H9 (cell line): ENCODE measurements at regions not wholly inside any gene's neighbourhood (a gene's known extent, or its start where the extent isn't known, plus 50 kb on each side); places are given as distances from the start of the nearest gene placed in this dataset.

Experiments used
- DNase-seq: peaks from one replicate; pipeline ENCODE4 v3.0.0-alpha.2; 2017
- H2AFZ ChIP-seq: one replicate; pipeline ENCODE4 v1.6.1; 2013; ENCODE audit warnings: mild to moderate bottlenecking, low read length, control low read depth, moderate library complexity
- H2AK5ac ChIP-seq: 2 replicates; pipeline ENCODE4 v1.6.1; 2013; ENCODE audit warnings: low read length, control low read depth, mixed read lengths; ENCODE audit not compliant: insufficient read length
- H2BK120ac ChIP-seq: one replicate; pipeline ENCODE4 v1.6.1; 2013; ENCODE audit warnings: low read depth, mild to moderate bottlenecking, low read length, control low read depth, inconsistent platforms; ENCODE audit not compliant: poor library complexity, severe bottlenecking
- H2BK12ac ChIP-seq: 2 replicates; pipeline ENCODE4 v1.6.1; 2013; ENCODE audit warnings: low read length, control low read depth, mixed read lengths, low read depth; ENCODE audit not compliant: insufficient read length
- H2BK15ac ChIP-seq: 2 replicates; pipeline ENCODE4 v1.6.1; 2013; ENCODE audit warnings: low read depth, low read length, control low read depth
- H2BK20ac ChIP-seq: one replicate; pipeline ENCODE4 v1.6.1; 2013; ENCODE audit warnings: low read depth, mild to moderate bottlenecking, low read length, control low read depth, inconsistent platforms; ENCODE audit not compliant: poor library complexity, severe bottlenecking
- H2BK5ac ChIP-seq: 2 replicates; pipeline ENCODE4 v1.6.1; 2013; ENCODE audit warnings: low read length, control low read depth, mixed read lengths; ENCODE audit not compliant: insufficient read length
- H3K14ac ChIP-seq: 2 replicates; pipeline ENCODE4 v1.6.1; 2013; ENCODE audit warnings: low read length, control low read depth; ENCODE audit not compliant: insufficient read depth
- H3K18ac ChIP-seq: 2 replicates; pipeline ENCODE4 v1.6.1; 2013; ENCODE audit warnings: low read depth, mild to moderate bottlenecking, mixed read lengths, low read length, control low read depth; ENCODE audit not compliant: insufficient read length
- H3K23ac ChIP-seq: 2 replicates; pipeline ENCODE4 v1.6.1; 2013; ENCODE audit warnings: low read length, control low read depth, mixed read lengths, low read depth; ENCODE audit not compliant: insufficient read length
- H3K23me2 ChIP-seq: 2 replicates; pipeline ENCODE4 v1.6.1; 2013; ENCODE audit warnings: low read depth, mild to moderate bottlenecking, mixed read lengths, low read length, control low read depth; ENCODE audit not compliant: insufficient read length, poor library complexity, severe bottlenecking
- H3K27ac ChIP-seq: 2 replicates; pipeline ENCODE4 v1.5.1; 2013; ENCODE audit warnings: low read length, control low read depth, mixed read lengths, low read depth; ENCODE audit not compliant: insufficient read length
- H3K27me3 ChIP-seq: 2 replicates; pipeline ENCODE4 v1.6.1; 2013; ENCODE audit warnings: low read length, control low read depth, inconsistent platforms; ENCODE audit not compliant: insufficient read depth
- H3K4ac ChIP-seq: 2 replicates; pipeline ENCODE4 v1.6.1; 2013; ENCODE audit warnings: low read depth, mild to moderate bottlenecking, control low read depth, inconsistent platforms, low read length, moderate library complexity
- H3K4me1 ChIP-seq: 2 replicates; pipeline ENCODE4 v1.6.1; 2013; ENCODE audit warnings: low read length, control low read depth, inconsistent platforms; ENCODE audit not compliant: insufficient read depth
- H3K4me2 ChIP-seq: 2 replicates; pipeline ENCODE4 v1.6.1; 2013; ENCODE audit warnings: low read length, control low read depth, mixed read lengths; ENCODE audit not compliant: insufficient read length, insufficient read depth
- H3K56ac ChIP-seq: 2 replicates; pipeline ENCODE4 v1.6.1; 2013; ENCODE audit warnings: low read depth, mild to moderate bottlenecking, mixed read lengths, low read length, control low read depth; ENCODE audit not compliant: insufficient read length
- H3K79me1 ChIP-seq: 2 replicates; pipeline ENCODE4 v1.6.1; 2013; ENCODE audit warnings: low read depth, mild to moderate bottlenecking, moderate library complexity, low read length, control low read depth, inconsistent platforms; ENCODE audit not compliant: insufficient read depth, poor library complexity, severe bottlenecking
- H3K79me2 ChIP-seq: 2 replicates; pipeline ENCODE4 v1.6.1; 2013; ENCODE audit warnings: low read length, control low read depth, inconsistent platforms; ENCODE audit not compliant: insufficient read depth
- H3K9ac ChIP-seq: 2 replicates; pipeline ENCODE4 v1.6.1; 2013; ENCODE audit warnings: low read length, control low read depth, mixed read lengths; ENCODE audit not compliant: insufficient read length; ENCODE audit errors: extremely low read depth
- H3K9me3 ChIP-seq: one replicate; pipeline ENCODE4 v1.6.1; 2013; ENCODE audit warnings: low read depth, low read length, inconsistent platforms; ENCODE audit not compliant: control insufficient read depth
- H3T11ph ChIP-seq: one replicate; pipeline ENCODE4 v1.6.1; 2013; ENCODE audit warnings: mild to moderate bottlenecking, low read length, control low read depth, inconsistent platforms
- H4K20me1 ChIP-seq: one replicate; pipeline ENCODE4 v1.6.1; 2013; ENCODE audit not compliant: control insufficient read depth, insufficient read length, insufficient read depth
- H4K5ac ChIP-seq: 2 replicates; pipeline ENCODE4 v1.6.1; 2013; ENCODE audit warnings: low read depth, mild to moderate bottlenecking, mixed read lengths, low read length, control low read depth; ENCODE audit not compliant: insufficient read length
- H4K8ac ChIP-seq: replicated peaks from 2 replicates; pipeline ENCODE4 v1.6.1; 2013; ENCODE audit warnings: low read length, control low read depth, mixed read lengths, low read depth; ENCODE audit not compliant: insufficient read length
- H4K91ac ChIP-seq: 2 replicates; pipeline ENCODE4 v1.6.1; 2013; ENCODE audit warnings: low read depth, mild to moderate bottlenecking, moderate library complexity, mixed read lengths, low read length, control low read depth; ENCODE audit not compliant: insufficient read length
- H3K27ac Mint-ChIP-seq, 3 experiments: 2 replicates in 2 of 3; 3 replicates in 1 of 3; pipeline ENCODE4 v1.8.0; 2020 to 2021; ENCODE audit warnings: mixed read lengths in 3 of 3, mild to moderate bottlenecking in 1 of 3, moderate library complexity in 1 of 3
- H3K27me3 Mint-ChIP-seq: 2 replicates; pipeline ENCODE4 v1.8.0; 2021; ENCODE audit warnings: low read depth, mild to moderate bottlenecking, moderate library complexity, mixed read lengths
- H3K36me3 Mint-ChIP-seq, 3 experiments: 2 replicates in 2 of 3; 3 replicates in 1 of 3; pipeline ENCODE4 v1.8.0; 2020 to 2021; ENCODE audit warnings: low read depth in 3 of 3, mixed read lengths in 3 of 3; ENCODE audit not compliant: insufficient read depth in 1 of 3
- H3K4me1 Mint-ChIP-seq, 2 experiments: 2 replicates each; pipeline ENCODE4 v1.8.0; 2020; ENCODE audit warnings: mixed read lengths in 2 of 2
- H3K4me3 Mint-ChIP-seq, 2 experiments: 2 replicates in 1 of 2; 3 replicates in 1 of 2; pipeline ENCODE4 v1.8.0; 2020 to 2021; ENCODE audit warnings: mild to moderate bottlenecking in 2 of 2, mixed read lengths in 2 of 2, moderate library complexity in 1 of 2
- H3K9me3 Mint-ChIP-seq, 2 experiments: 2 replicates in 1 of 2; 3 replicates in 1 of 2; pipeline ENCODE4 v1.8.0; 2020; ENCODE audit warnings: mild to moderate bottlenecking in 2 of 2, mixed read lengths in 2 of 2, moderate library complexity in 1 of 2
- CTCF ChIP-seq: fragments of 200-600 bp; sonication (generic); conservative IDR thresholded peaks from 3 replicates; pipeline ENCODE4 v1.8.0; 2021; ENCODE audit warnings: antibody characterized with exemption, mild to moderate bottlenecking
- WGBS: extraction: QIAGEN DNeasy Blood & Tissue Kit; methylation state at CpG from one replicate; pipeline ENCODE4 v1.1.7; 2013; ENCODE audit warnings: missing lambda C conversion rate, low lambda C conversion rate, mixed read lengths; ENCODE audit not compliant: insufficient read length; ENCODE audit errors: extremely low coverage; 5-methylcytosine and 5-hydroxymethylcytosine counted together

GRCh38 chr16:77077256-77077922 is 113.6 kb upstream of the MON1B start:
- Histone ChIP-seq H3K23me2 (no peaks in the 10 kb centered on the region), H3K79me1 (no peaks in the 10 kb centered on the region), H3K27me3 (no peaks in the 10 kb centered on the region), H4K5ac (no peak overlapping the region), H2BK5ac (no peak overlapping the region), H3K4ac (no peak overlapping the region), H2BK15ac (0 out of 2 replicates have a peak overlapping the region, but pooled peaks have one; percentile 89), H4K20me1 (no peaks in the 10 kb centered on the region), H2AK5ac (no peak overlapping the region), H2AFZ (no peak overlapping the region), H3K14ac (no peak overlapping the region), H2BK120ac (no peak overlapping the region), H2BK20ac (no peak overlapping the region), H3K23ac (no peak overlapping the region), H4K8ac (no peak overlapping the region), H3K4me1 (no peaks in the 10 kb centered on the region), H3K9ac (no peak overlapping the region), H3K18ac (no peak overlapping the region), H3K79me2 (no peaks in the 10 kb centered on the region), H2BK12ac (no peak overlapping the region), H4K91ac (no peak overlapping the region), H3K4me2 (no peak overlapping the region), H3T11ph (no peak overlapping the region), H3K9me3 (no peaks in the 10 kb centered on the region), H3K27ac (no peak overlapping the region), H3K56ac (no peak overlapping the region)
- no peaks in the 10 kb centered on the region for H3K27me3 Mint-ChIP-seq
- no CpG with 5 or more reads among the region's 8 CpGs for WGBS
- no peak overlapping the region for H3K4me3 Mint-ChIP-seq
- no peaks in the 10 kb centered on the region for H3K4me1 Mint-ChIP-seq
- no peaks in the 10 kb centered on the region; a peak in 1 of 7 replicates for H3K36me3 Mint-ChIP-seq
- no peak for TF ChIP-seq CTCF
- no peak overlapping the region for H3K27ac Mint-ChIP-seq
- no peak for DNase-seq
- peaks cover 0 to 2% of the 10 kb centered on the region in 2 experiments; a peak in 1 of 5 replicates for H3K9me3 Mint-ChIP-seq
